HG03439 (cell line): ENCODE measurements at regions not wholly inside any gene's neighbourhood (a gene's known extent, or its start where the extent isn't known, plus 50 kb on each side); places are given as distances from the start of the nearest gene placed in this dataset.
"Not testable (repeated sequence)": the region's sequence is repeated elsewhere in the genome, so short reads cannot be mapped to it uniquely, and the experiment has no call there.

ENCODE experiments used
- ATAC-seq: cut with Tn5 transposase; IDR thresholded peaks from one replicate; pipeline ENCODE4 v1.9.1; 2021; ENCODE audit warnings: mild to moderate bottlenecking, moderate library complexity; ENCODE audit not compliant: unreplicated experiment

GRCh38 chr6:119678961-119679360, 329.4 kb upstream of the MAN1A1 start:
- no peak for ATAC-seq

GRCh38 chr6:119677384-119677783, 327.8 kb upstream of the MAN1A1 start:
- ATAC-seq = no peak

- no peak for ATAC-seq
These were observed 327.4 kb upstream of the MAN1A1 start for GRCh38 chr6:119676961-119677360.

GRCh38 chr6:119676230-119676629, 326.7 kb upstream of the MAN1A1 start:
- no peak for ATAC-seq

DNA sequence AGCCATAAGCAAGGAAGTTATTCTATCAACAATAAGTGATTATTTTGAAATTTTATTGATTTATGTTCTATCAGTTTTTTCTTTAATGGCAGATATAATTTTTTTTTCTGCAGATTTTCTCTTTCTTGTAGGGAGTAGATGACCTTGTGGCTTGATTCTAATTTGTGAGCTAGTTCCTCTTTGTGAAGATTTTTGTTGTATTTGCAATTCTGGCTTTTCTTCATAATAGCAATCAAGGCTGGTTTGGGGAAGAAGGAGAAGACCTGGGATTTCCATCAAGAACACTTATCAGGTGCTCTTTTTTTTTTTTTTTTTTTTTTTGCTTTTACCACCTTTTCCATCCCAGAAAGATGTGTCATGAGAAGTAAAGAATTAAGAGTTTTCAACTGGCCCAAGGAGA, 324.2 kb upstream of the MAN1A1 start:
- ATAC-seq = no peak

- no peak for ATAC-seq
These were observed 323.2 kb upstream of the MAN1A1 start for GRCh38 chr6:119672725-119673124.

- ATAC-seq = no peak
These were observed 321.5 kb upstream of the MAN1A1 start for GRCh38 chr6:119671105-119671504.

DNA sequence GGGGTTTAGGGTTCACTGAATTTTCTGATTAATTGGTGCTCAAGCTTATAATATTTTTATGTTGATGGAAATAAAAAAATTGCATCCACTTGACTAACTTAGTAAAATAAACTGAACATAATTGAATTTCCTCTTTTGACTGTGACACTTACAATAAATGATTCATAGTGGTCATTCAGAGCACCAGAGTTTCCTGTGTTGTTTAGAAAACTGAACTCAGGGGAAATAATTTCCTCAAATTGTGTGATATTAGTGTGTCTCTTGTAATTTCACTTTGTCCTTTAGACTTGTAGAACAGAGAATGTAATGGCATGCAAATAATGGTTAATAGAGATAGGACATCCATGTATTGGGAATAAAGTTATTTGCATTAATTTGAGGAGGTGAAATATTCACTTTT, 319.7 kb upstream of the MAN1A1 start:
- no peak for ATAC-seq

DNA sequence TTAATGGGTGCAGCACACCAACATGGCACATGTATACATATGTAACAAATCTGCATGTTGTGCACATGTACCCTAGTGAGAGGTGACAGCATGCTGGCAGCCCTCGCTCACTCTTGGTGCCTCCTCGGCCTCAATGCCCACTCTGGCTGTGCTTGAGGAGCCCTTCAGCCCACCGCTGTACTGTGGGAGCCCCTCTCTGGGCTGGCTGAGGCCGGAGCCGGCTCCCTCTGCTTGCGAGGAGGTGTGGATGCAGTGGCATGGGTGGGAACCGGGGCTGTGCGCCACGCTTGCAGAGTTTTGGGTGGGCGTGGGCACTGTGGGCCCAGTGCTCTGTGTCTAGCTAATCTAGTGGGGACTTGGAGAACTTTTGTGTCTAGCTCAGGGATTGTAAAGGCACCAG, 315.9 kb upstream of the MAN1A1 start:
- not testable (repeated sequence) for ATAC-seq

DNA sequence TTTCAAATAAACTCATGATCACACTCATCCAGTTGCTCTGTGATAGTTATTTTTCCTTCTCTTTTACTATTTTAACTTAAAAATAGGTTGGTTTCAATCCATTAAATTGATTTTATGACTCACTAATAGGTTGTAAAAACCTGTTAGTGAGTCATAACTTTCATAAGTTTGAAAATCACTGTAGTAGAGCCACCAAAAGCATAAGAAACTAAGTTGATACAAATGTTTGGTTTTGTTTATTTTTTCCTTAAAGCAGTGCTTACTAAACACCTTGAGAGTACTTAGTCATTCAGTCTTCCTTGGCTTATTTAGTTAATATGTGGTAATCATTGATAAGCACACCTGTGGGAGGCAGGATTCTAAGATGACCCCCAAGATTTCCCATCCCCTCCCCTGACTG, 312.1 kb upstream of the MAN1A1 start:
- ATAC-seq = no peak

DNA sequence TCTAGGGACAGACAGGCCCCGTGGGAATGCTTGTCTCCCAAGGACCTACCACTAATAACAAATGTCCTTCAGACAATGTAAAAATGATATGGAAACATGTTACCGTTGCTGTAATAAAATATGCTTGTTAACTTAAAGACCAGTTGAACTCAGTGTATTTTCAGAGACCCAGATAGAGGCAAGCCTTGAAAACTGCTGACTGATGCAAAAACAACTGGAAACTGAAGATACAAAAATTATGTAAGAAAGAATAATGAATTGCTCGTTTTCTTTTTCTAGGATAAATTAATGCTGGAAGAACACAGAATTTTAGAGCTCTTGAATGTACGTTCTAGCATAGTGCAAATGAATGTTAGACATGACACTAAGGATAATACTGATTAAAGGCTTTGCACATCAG, 311.5 kb upstream of the MAN1A1 start:
- ATAC-seq = no peak

- ATAC-seq = no peak
These were observed 309.4 kb upstream of the MAN1A1 start for GRCh38 chr6:119658917-119659316.

GRCh38 chr6:119655124-119655523, 305.6 kb upstream of the MAN1A1 start:
- ATAC-seq = no peak

DNA sequence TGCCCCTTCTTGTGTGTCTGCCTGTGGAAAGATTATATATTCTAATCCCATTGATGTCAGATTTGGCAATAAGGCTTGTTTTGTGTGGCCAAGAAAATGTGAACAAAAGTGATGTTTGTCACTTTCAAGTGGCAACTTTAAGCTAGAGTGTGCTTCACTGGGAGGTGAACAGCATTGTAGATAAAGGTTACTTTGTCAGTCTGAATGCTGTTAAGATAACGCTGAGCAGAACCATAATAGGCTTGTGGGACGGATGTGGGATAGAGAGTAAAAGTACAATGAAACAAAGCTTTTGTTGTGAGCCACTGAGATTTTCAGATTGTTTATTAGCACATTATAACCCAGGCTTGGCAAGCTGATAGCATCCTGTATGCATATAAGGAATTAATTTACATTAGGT, 303.8 kb upstream of the MAN1A1 start:
- ATAC-seq = no peak

DNA sequence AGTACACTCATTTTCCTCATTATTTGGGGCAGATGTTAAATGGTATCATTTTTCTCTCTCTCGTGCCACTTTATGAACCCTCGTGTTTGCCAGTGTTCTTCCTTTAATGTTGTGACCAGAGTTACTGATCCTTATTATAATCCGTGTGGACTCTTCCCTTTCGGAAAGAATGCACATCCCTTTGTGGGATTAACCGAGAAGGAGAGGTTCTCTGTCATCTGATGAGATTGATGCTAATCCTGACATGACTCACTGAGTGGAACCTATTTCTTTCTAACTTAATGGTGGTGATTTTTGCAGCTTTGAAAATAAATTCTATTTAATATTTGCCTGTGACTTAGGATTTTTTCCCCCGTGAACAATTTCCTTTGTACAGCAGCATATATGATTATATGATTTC, 300.0 kb upstream of the MAN1A1 start:
- no peak for ATAC-seq

DNA sequence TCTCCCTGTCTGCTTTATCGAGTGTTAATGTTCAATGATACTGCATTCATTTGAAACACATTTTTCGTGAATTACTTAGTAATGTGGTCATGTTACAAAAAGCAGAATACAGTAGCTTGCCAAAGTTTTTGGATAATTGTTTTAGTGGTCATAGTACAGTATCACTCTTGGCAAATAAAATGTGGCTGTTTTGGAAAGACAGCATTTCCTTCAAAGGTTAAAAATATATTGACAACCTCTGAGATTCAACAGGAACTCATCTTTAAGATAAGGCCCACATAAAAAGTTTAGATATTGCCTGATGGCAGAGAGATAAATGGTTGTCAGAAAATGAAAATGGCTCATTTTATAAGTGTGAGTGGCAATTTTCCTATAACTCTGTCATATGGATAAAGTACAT, 297.7 kb upstream of the MAN1A1 start:
- ATAC-seq = no peak

DNA sequence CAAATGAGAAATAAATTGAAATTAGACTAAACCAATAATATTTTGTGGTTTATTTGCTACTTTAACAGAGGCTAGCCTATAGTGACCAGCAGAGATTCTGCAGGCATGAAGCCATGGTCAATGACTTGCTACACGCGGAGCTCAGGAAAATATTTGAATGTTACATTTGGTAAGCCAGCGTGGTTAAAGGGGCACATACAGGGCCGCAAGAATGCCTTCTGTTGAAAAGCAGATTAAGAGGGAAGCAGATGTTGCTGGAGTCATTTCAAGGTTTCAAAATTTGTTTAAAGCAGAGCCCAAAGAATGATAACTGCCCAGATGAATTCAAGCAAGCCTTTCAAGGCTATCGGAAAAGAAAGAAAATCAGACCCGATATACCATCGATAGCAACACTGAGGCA, 294.3 kb upstream of the MAN1A1 start:
- no peak for ATAC-seq

DNA sequence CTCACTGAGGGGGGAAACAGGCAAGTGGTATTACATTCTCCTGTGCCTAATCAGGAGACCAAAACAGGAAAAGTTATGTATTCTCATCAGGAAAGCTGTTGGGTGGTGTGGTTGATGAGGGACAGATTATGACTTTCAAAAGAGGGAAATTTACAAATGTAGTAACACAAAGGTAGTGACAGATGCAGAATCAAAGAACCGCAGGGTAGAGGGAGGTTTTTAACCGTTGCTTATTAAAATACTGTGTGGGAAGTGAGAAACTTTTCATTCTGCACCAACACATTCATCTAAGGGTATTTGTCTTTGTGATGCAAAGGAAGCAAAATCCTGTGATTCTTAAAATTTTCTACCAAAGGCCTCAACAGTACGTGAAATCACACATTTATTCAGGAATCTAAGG, 288.2 kb upstream of the MAN1A1 start:
- ATAC-seq = no peak

GRCh38 chr6:119636060-119636459, 286.5 kb upstream of the MAN1A1 start:
- ATAC-seq = no peak

DNA sequence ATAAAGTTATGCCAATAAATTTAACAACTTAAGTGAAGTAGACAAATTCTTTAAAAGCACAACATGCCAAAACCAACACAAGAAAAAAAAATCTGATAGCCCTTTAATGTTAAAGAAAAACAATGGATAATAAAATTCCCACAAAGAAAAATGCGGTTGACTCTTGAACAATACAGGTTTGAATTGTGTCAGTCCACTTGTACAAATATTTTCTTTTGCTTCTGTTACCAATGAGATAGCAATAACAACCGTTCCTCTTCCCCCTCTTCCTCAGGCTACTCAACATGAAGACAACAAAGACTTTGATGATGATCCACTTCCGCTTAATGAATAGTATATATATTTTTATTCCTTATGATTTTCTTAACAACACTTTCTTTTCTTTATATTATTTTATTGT, 283.9 kb upstream of the MAN1A1 start:
- ATAC-seq = no peak

GRCh38 chr6:119630561-119631192, 281.1 kb upstream of the MAN1A1 start:
- no peak for ATAC-seq

DNA sequence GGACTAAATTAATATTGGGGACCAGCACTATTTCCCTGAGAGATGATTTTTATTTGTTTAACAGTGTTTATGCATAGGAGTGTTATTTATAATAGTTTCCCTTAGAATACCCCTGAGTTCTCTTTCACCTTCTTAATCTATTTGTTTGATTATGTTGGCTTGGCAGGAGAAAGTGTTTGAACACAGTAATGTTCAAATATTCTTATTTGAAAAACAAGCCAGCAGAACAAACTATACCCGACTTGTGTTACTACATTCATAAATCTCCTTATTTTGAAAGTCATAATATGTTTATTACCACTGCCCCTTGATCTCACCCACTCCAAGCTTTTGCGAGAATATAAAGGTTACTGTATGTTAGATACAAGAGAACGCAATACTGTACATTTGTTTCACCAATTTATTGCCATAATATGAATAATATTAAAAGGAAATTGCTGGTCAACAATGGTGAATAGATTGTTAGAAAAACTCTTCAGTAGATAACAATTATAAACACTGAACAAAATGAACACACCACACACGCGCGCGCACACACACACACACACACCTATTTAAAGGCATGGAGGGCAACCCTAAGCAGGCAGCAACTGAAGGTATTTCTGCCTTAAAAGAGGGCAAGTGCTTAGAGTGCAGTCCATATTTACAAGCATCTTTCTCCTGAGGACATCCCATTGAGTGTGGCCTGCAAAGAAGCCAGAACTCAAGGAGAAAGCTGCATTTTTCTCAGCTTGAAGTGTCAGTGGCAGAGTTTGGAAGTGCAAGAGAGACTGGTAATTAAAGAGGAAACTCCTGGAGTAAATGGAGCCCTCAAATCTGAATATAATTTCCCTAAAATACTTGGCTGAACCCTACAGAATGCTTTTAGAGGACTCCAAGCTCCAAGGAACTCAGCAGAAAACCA, 279.4 kb upstream of the MAN1A1 start:
- no peak for ATAC-seq
